ENCODE measurements at regions not wholly inside any gene's neighbourhood (a gene's known extent, or its start where the extent isn't known, plus 50 kb on each side); places are given as distances from the start of the nearest gene placed in this dataset.

DNA sequence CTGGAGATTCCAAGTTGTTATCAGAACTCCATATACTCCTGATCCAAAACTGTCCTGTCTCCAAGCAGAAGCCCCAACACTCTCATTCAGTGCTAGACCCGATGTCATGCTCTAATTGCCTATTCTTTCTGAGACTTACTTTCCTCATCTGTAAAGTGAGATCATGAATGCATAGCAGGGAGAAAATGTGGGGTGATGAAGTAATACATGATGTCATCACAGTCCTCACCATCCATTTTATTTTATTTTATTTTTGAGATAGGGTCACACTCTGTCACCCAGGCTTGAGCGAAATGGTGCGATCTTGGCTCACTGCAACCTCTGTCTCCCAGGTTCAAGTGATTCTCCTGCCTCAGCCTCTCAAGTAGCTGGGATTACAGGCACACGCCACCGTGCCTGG is 1554.0 kb upstream of the ADGRL3 start (continued):
- TF ChIP-seq, protein P1, sequence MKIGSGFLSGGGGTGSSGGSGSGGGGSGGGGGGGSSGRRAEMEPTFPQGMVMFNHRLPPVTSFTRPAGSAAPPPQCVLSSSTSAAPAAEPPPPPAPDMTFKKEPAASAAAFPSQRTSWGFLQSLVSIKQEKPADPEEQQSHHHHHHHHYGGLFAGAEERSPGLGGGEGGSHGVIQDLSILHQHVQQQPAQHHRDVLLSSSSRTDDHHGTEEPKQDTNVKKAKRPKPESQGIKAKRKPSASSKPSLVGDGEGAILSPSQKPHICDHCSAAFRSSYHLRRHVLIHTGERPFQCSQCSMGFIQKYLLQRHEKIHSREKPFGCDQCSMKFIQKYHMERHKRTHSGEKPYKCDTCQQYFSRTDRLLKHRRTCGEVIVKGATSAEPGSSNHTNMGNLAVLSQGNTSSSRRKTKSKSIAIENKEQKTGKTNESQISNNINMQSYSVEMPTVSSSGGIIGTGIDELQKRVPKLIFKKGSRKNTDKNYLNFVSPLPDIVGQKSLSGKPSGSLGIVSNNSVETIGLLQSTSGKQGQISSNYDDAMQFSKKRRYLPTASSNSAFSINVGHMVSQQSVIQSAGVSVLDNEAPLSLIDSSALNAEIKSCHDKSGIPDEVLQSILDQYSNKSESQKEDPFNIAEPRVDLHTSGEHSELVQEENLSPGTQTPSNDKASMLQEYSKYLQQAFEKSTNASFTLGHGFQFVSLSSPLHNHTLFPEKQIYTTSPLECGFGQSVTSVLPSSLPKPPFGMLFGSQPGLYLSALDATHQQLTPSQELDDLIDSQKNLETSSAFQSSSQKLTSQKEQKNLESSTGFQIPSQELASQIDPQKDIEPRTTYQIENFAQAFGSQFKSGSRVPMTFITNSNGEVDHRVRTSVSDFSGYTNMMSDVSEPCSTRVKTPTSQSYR (CRISPR knock-in tag; IDR thresholded peaks at IDR 0.05), result no peak

DNA sequence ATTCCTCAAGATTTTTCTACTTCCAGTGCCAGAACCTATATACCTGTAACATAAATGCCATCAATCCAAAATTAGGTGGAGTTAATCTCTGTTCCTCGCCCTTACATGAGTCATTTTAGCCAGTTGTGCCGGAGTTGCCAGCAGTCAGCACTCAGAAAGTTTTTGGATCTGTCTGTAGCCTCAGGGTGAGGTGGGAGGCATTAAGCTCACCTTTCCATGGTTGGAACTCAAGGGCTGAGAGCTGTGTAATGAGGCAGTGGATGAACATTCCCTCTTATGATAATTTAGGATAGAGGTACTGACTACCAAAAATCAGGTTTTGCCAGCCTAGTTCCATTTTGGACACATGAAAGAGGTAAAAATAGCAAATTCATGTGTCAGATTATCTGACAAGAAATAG is 1553.1 kb upstream of the ADGRL3 start:
- CTCF ChIA-PET, result no interaction called here
- peaks cover 25% of the 10 kb centered on the region for H3K9me3 Mint-ChIP-seq
- ATAC-seq (no peak), DNase-seq (ENCODE audit: low spot score) (no peak)
- TF ChIP-seq ZNF232 (CRISPR knock-in tag; IDR thresholded peaks at IDR 0.05), result no peak
- no peak for TF ChIP-seq TEAD1 (CRISPR knock-in tag; IDR thresholded peaks at IDR 0.05)
- TF ChIP-seq ELF4 (CRISPR knock-in tag; IDR thresholded peaks at IDR 0.05; ENCODE audit: low read depth), result no peak
- no peak for TF ChIP-seq JUN (CRISPR knock-in tag; IDR thresholded peaks at IDR 0.05)
- no peak for TF ChIP-seq KAT7 (CRISPR knock-in tag; IDR thresholded peaks at IDR 0.05; ENCODE audit: borderline replicate concordance)
- H3K36me3 Mint-ChIP-seq, result 0 out of 2 replicates have a peak, but pooled peaks cover 3% of the 10 kb centered on the region
- no peak overlapping the region for H3K27ac Mint-ChIP-seq
- no peaks in the 10 kb centered on the region for H3K27me3 Mint-ChIP-seq (ENCODE audit: low read depth)
- H3K4me1 Mint-ChIP-seq, result no peaks in the 10 kb centered on the region
- POLR2A ChIA-PET, result no interaction called here
- H3K4me3 Mint-ChIP-seq, result no peak overlapping the region

DNA sequence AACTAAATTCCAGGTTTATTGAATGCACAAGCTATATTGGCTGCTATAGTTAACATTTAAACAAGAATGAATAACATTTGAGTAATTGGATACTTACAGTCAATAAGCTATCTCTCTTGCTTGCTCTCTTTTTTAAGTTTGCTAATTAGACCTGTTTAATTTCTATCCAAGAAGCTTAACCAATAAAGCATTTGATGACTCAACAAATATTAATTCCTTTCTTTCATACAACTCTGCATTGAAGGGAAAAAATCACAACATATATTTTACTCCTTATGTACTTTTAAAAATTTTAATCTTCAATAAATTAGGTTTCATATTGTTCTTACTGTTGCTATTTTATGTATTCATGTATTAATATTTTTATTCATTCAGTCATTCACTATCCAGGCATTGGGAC is 1552.6 kb upstream of the ADGRL3 start:
- H3K4me1 Mint-ChIP-seq, result no peaks in the 10 kb centered on the region
- peaks cover 30% of the 10 kb centered on the region for H3K9me3 Mint-ChIP-seq
- CTCF ChIA-PET, result no interaction called here
- no peaks in the 10 kb centered on the region for H3K27me3 Mint-ChIP-seq (ENCODE audit: low read depth)
- DNase-seq (ENCODE audit: low spot score), result no peak
- no peak overlapping the region for H3K4me3 Mint-ChIP-seq
- POLR2A ChIA-PET, result no interaction called here
- ATAC-seq, result no peak
- no peak overlapping the region for H3K27ac Mint-ChIP-seq
- 0 out of 2 replicates have a peak, but pooled peaks cover 3% of the 10 kb centered on the region for H3K36me3 Mint-ChIP-seq
- TF ChIP-seq TCF7 (CRISPR knock-in tag; IDR thresholded peaks at IDR 0.05; ENCODE audit: low read depth) (no peak), NR1H2 (CRISPR knock-in tag; IDR thresholded peaks at IDR 0.05) (no peak), ZNF671 (CRISPR knock-in tag; IDR thresholded peaks at IDR 0.05) (no peak), SMAD4 (CRISPR knock-in tag; IDR thresholded peaks at IDR 0.05) (no peak), CBFB (CRISPR knock-in tag; IDR thresholded peaks at IDR 0.05; ENCODE audit: low read depth) (no peak), TEAD1 (CRISPR knock-in tag; IDR thresholded peaks at IDR 0.05) (no peak), ZNF317 (CRISPR knock-in tag; IDR thresholded peaks at IDR 0.05; ENCODE audit: borderline replicate concordance, low read depth) (no peak), RORB (CRISPR knock-in tag; IDR thresholded peaks at IDR 0.05) (no peak), ETV6 (CRISPR knock-in tag; IDR thresholded peaks at IDR 0.05) (no peak)
- TF ChIP-seq, protein P2, sequence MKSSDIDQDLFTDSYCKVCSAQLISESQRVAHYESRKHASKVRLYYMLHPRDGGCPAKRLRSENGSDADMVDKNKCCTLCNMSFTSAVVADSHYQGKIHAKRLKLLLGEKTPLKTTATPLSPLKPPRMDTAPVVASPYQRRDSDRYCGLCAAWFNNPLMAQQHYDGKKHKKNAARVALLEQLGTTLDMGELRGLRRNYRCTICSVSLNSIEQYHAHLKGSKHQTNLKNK (CRISPR knock-in tag; IDR thresholded peaks at IDR 0.05), result no peak
- TF ChIP-seq, protein P3, sequence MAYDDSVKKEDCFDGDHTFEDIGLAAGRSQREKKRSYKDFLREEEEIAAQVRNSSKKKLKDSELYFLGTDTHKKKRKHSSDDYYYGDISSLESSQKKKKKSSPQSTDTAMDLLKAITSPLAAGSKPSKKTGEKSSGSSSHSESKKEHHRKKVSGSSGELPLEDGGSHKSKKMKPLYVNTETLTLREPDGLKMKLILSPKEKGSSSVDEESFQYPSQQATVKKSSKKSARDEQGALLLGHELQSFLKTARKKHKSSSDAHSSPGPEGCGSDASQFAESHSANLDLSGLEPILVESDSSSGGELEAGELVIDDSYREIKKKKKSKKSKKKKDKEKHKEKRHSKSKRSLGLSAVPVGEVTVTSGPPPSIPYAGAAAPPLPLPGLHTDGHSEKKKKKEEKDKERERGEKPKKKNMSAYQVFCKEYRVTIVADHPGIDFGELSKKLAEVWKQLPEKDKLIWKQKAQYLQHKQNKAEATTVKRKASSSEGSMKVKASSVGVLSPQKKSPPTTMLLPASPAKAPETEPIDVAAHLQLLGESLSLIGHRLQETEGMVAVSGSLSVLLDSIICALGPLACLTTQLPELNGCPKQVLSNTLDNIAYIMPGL (CRISPR knock-in tag; IDR thresholded peaks at IDR 0.05), result no peak
- TF ChIP-seq, protein P4, sequence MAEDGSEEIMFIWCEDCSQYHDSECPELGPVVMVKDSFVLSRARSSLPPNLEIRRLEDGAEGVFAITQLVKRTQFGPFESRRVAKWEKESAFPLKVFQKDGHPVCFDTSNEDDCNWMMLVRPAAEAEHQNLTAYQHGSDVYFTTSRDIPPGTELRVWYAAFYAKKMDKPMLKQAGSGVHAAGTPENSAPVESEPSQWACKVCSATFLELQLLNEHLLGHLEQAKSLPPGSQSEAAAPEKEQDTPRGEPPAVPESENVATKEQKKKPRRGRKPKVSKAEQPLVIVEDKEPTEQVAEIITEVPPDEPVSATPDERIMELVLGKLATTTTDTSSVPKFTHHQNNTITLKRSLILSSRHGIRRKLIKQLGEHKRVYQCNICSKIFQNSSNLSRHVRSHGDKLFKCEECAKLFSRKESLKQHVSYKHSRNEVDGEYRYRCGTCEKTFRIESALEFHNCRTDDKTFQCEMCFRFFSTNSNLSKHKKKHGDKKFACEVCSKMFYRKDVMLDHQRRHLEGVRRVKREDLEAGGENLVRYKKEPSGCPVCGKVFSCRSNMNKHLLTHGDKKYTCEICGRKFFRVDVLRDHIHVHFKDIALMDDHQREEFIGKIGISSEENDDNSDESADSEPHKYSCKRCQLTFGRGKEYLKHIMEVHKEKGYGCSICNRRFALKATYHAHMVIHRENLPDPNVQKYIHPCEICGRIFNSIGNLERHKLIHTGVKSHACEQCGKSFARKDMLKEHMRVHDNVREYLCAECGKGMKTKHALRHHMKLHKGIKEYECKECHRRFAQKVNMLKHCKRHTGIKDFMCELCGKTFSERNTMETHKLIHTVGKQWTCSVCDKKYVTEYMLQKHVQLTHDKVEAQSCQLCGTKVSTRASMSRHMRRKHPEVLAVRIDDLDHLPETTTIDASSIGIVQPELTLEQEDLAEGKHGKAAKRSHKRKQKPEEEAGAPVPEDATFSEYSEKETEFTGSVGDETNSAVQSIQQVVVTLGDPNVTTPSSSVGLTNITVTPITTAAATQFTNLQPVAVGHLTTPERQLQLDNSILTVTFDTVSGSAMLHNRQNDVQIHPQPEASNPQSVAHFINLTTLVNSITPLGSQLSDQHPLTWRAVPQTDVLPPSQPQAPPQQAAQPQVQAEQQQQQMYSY (CRISPR knock-in tag; IDR thresholded peaks at IDR 0.05), result no peak
- TF ChIP-seq, protein P5, sequence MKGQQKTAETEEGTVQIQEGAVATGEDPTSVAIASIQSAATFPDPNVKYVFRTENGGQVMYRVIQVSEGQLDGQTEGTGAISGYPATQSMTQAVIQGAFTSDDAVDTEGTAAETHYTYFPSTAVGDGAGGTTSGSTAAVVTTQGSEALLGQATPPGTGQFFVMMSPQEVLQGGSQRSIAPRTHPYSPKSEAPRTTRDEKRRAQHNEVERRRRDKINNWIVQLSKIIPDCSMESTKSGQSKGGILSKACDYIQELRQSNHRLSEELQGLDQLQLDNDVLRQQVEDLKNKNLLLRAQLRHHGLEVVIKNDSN (CRISPR knock-in tag; IDR thresholded peaks at IDR 0.05), result no peak
- TF ChIP-seq, protein P6, sequence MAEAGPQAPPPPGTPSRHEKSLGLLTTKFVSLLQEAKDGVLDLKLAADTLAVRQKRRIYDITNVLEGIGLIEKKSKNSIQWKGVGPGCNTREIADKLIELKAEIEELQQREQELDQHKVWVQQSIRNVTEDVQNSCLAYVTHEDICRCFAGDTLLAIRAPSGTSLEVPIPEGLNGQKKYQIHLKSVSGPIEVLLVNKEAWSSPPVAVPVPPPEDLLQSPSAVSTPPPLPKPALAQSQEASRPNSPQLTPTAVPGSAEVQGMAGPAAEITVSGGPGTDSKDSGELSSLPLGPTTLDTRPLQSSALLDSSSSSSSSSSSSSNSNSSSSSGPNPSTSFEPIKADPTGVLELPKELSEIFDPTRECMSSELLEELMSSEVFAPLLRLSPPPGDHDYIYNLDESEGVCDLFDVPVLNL (CRISPR knock-in tag; IDR thresholded peaks at IDR 0.05; ENCODE audit: borderline replicate concordance, low read depth), result no peak
- TF ChIP-seq, protein P7, sequence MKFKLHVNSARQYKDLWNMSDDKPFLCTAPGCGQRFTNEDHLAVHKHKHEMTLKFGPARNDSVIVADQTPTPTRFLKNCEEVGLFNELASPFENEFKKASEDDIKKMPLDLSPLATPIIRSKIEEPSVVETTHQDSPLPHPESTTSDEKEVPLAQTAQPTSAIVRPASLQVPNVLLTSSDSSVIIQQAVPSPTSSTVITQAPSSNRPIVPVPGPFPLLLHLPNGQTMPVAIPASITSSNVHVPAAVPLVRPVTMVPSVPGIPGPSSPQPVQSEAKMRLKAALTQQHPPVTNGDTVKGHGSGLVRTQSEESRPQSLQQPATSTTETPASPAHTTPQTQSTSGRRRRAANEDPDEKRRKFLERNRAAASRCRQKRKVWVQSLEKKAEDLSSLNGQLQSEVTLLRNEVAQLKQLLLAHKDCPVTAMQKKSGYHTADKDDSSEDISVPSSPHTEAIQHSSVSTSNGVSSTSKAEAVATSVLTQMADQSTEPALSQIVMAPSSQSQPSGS (CRISPR knock-in tag; IDR thresholded peaks at IDR 0.05; ENCODE audit: borderline replicate concordance, low read depth), result no peak
- TF ChIP-seq, protein P8, sequence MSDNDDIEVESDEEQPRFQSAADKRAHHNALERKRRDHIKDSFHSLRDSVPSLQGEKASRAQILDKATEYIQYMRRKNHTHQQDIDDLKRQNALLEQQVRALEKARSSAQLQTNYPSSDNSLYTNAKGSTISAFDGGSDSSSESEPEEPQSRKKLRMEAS (CRISPR knock-in tag; IDR thresholded peaks at IDR 0.05), result no peak

Data from WTC11 (cell line).